GM18520 (cell line): ENCODE measurements at regions not wholly inside any gene's neighbourhood (a gene's known extent, or its start where the extent isn't known, plus 50 kb on each side); places are given as distances from the start of the nearest gene placed in this dataset.
A peak's percentile ranks its signal among the peaks of the same experiment; 100 is the strongest.

Experiments used
- ATAC-seq: cut with Tn5 transposase; IDR thresholded peaks from one replicate; pipeline ENCODE4 v1.9.1; 2021; ENCODE audit not compliant: unreplicated experiment

- ATAC-seq, result no peak
Observed at GRCh38 chrX:113770071-113770470, 813.8 kb upstream of the HTR2C start.

GRCh38 chrX:113759422-113759821 lies 824.5 kb upstream of the HTR2C start:
- no peak for ATAC-seq

GRCh38 chrX:113747274-113747973 lies 836.5 kb upstream of the HTR2C start:
- ATAC-seq, result no peak

- ATAC-seq, result no peak
Observed at GRCh38 chrX:113743069-113743468, 840.8 kb upstream of the HTR2C start.

GRCh38 chrX:113741744-113742143 lies 842.1 kb upstream of the HTR2C start:
- ATAC-seq, result no peak

GRCh38 chrX:113728937-113729336 lies 854.9 kb upstream of the HTR2C start:
- ATAC-seq, result no peak

GRCh38 chrX:113726898-113727297 lies 857.0 kb upstream of the HTR2C start:
- peak; percentile 13 for ATAC-seq

- ATAC-seq, result peak; percentile 51
Observed at GRCh38 chrX:113726466-113726865, 857.4 kb upstream of the HTR2C start.

- peak; percentile 41 for ATAC-seq
Observed at GRCh38 chrX:113726009-113726408, 857.9 kb upstream of the HTR2C start.

- no peak for ATAC-seq
Observed at GRCh38 chrX:113699939-113700338, 859.3 kb upstream of the AMOT start.

GRCh38 chrX:113675278-113675677 lies 834.6 kb upstream of the AMOT start:
- ATAC-seq, result no peak

GRCh38 chrX:113651306-113651705 lies 810.7 kb upstream of the AMOT start:
- ATAC-seq, result no peak

- no peak for ATAC-seq
Observed at GRCh38 chrX:113644426-113644825, 803.8 kb upstream of the AMOT start.

- no peak for ATAC-seq
Observed at GRCh38 chrX:113634565-113634964, 793.9 kb upstream of the AMOT start.

- ATAC-seq, result no peak
Observed at GRCh38 chrX:113629326-113629725, 788.7 kb upstream of the AMOT start.

- ATAC-seq, result no peak
Observed at GRCh38 chrX:113594123-113594841, 753.7 kb upstream of the AMOT start.

- no peak for ATAC-seq
Observed at GRCh38 chrX:113586281-113586898, 745.8 kb upstream of the AMOT start.

GRCh38 chrX:113580486-113580885 lies 739.9 kb upstream of the AMOT start:
- ATAC-seq, result no peak

GRCh38 chrX:113558576-113558975 lies 717.9 kb upstream of the AMOT start:
- ATAC-seq, result no peak

- ATAC-seq, result no peak
Observed at GRCh38 chrX:113551919-113552318, 711.3 kb upstream of the AMOT start.

GRCh38 chrX:113548308-113549015 lies 707.8 kb upstream of the AMOT start:
- no peak for ATAC-seq

GRCh38 chrX:113545040-113545439 lies 704.4 kb upstream of the AMOT start:
- ATAC-seq, result no peak
